Fibroblast of lung (primary cell): ENCODE measurements at regions not wholly inside any gene's neighbourhood (a gene's known extent, or its start where the extent isn't known, plus 50 kb on each side); places are given as distances from the start of the nearest gene placed in this dataset.

Experiments used
- CTCF ChIP-seq, 2 donors: IDR thresholded peaks in 1 of 2; conservative IDR thresholded peaks in 1 of 2; 1 replicate in 1 of 2; 2 replicates in 1 of 2; pipeline ENCODE4 v1.5.1; 2011 to 2012; ENCODE audit warnings: low read length in 2 of 2, control low read depth in 1 of 2, inconsistent platforms in 1 of 2, low read depth in 1 of 2, mild to moderate bottlenecking in 1 of 2
- EZH2 ChIP-seq: IDR thresholded peaks from 2 replicates; pipeline ENCODE4 v1.5.1; 2012; ENCODE audit warnings: low read length, control low read depth, mild to moderate bottlenecking; ENCODE audit errors: missing control alignments

DNA sequence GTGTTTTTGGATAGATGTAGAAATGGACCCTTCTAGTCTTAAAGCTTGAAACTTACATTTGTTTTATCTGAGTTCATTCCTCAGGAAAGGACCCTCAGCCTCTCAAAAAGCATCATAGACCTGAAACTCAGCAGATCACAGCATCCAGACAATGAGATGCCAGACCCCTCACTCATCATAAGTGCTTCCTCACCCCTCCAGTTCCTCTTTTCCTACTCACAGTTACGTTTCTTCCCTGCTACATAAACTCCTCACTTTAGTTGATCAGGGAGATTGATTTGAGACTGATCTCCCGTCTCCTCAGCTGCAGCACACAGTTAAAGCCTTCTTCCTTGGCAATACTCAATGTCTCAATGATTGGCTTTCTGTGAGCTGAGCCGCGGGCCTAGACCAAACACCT is 282.0 kb downstream of the FAM72C start:
- no peak for TF ChIP-seq CTCF (conservative IDR thresholded peaks at IDR 0.05 in 1 of 2, IDR thresholded peaks at IDR 0.05 in 1 of 2; ENCODE audit: low read depth in 1 of 2, low read length in 2 of 2)
- TF ChIP-seq EZH2 = no peak
